HepG2 (cell line): ENCODE measurements at regions not wholly inside any gene's neighbourhood (a gene's known extent, or its start where the extent isn't known, plus 50 kb on each side); places are given as distances from the start of the nearest gene placed in this dataset.

Source experiments
- ATAC-seq: fragments of 200-7000 bp; cut with Tn5 transposase; 3 replicates; pipeline ENCODE4 v1.9.1; 2020; ENCODE audit warnings: mild to moderate bottlenecking, moderate library complexity
- BruUV-seq: library from RNA; stranded (reverse); fragments of 400-500 nt; replicated peaks from 2 replicates; lab custom pipeline; 2021; lab: Mats Ljungman, UMichigan
- CTCF ChIA-PET: fragments of 300-600 bp; formaldehyde crosslinking; extraction: SDS; loops from one replicate; lab custom pipeline; 2021; ENCODE audit warnings: low total read pairs, inconsistent platforms, low intra/inter-chr PET ratio; lab: Yijun Ruan, JAX
- POLR2A ChIA-PET: fragments of 350-600 bp; sonication (Branson Sonifier 250); formaldehyde crosslinking; loops from one replicate; lab custom pipeline; 2020; ENCODE audit warnings: antibody characterized with exemption, inconsistent platforms; lab: Yijun Ruan, JAX
- DNase-seq: peaks from one replicate; pipeline ENCODE4 v3.0.0-alpha.2; 2015; ENCODE audit warnings: low spot score
- FAIRE-seq: peaks from 3 replicates; lab custom pipeline; 2011; peaks lifted over from hg19 to GRCh38; lab: Jason Lieb, UNC
- H2AFZ ChIP-seq: one replicate; pipeline ENCODE4 v1.6.1; 2011; ENCODE audit warnings: low read length, inconsistent platforms
- H3K27ac ChIP-seq: fragments of 300-600 bp; 3 replicates; pipeline ENCODE4 v1.8.0; 2011; ENCODE audit warnings: mixed run types, mild to moderate bottlenecking, mixed read lengths, low read length, inconsistent platforms; ENCODE audit not compliant: insufficient read depth; ENCODE audit errors: extremely low read length
- H3K27me3 ChIP-seq, 2 experiments: fragments of 200-600 bp in 1 of 2; 2 replicates in 1 of 2; 3 replicates in 1 of 2; pipeline versions ENCODE4 v1.6.0 to v1.8.0; 2011; ENCODE audit warnings: low read length in 2 of 2, mild to moderate bottlenecking in 2 of 2, moderate library complexity in 2 of 2, inconsistent platforms in 1 of 2; ENCODE audit not compliant: insufficient read depth in 2 of 2, control insufficient read depth in 1 of 2
- H3K36me3 ChIP-seq, 2 experiments: fragments of 200-600 bp in 1 of 2; replicated peaks in 1 of 2; 2 replicates in 1 of 2; 3 replicates in 1 of 2; pipeline versions ENCODE4 v1.5.1 to v1.8.0; 2011; ENCODE audit warnings: low read length in 2 of 2, inconsistent platforms in 1 of 2; ENCODE audit not compliant: insufficient read depth in 2 of 2, control insufficient read depth in 1 of 2
- H3K4me1 ChIP-seq: 2 replicates; pipeline ENCODE4 v1.5.1; 2012; ENCODE audit warnings: low read length, inconsistent platforms; ENCODE audit not compliant: insufficient read depth
- H3K4me2 ChIP-seq: 2 replicates; pipeline ENCODE4 v1.6.0; 2011; ENCODE audit warnings: low read depth, low read length, inconsistent platforms
- H3K4me3 ChIP-seq, 3 experiments: fragments of 200-600 bp in 1 of 3; sonication (generic), shearing (Covaris generic) in 1 of 3; replicated peaks in 1 of 3; 2 replicates each; pipeline ENCODE4 v1.5.1; 2011 to 2016; ENCODE audit warnings: low read length in 3 of 3, inconsistent platforms in 2 of 3, low read depth in 2 of 3, mild to moderate bottlenecking in 2 of 3, control low read depth in 1 of 3, mixed read lengths in 1 of 3; ENCODE audit not compliant: insufficient read depth in 1 of 3
- H3K79me2 ChIP-seq: one replicate; pipeline ENCODE4 v1.6.1; 2011; ENCODE audit warnings: low read length, inconsistent platforms; ENCODE audit not compliant: insufficient read depth
- H3K9ac ChIP-seq: 2 replicates; pipeline ENCODE4 v1.6.0; 2011; ENCODE audit warnings: mild to moderate bottlenecking, low read depth, low read length, inconsistent platforms; ENCODE audit not compliant: insufficient read depth
- H3K9me3 ChIP-seq: 2 replicates; pipeline ENCODE4 v1.5.1; 2012; ENCODE audit warnings: mild to moderate bottlenecking, low read length
- H4K20me1 ChIP-seq: 2 replicates; pipeline ENCODE4 v1.6.0; 2011; ENCODE audit warnings: inconsistent platforms, mild to moderate bottlenecking, low read length, moderate library complexity; ENCODE audit not compliant: insufficient read depth
- AHR ChIP-seq: IDR thresholded peaks from 2 replicates; pipeline ENCODE4 v1.6.1; 2018; ENCODE audit warnings: missing genetic modification reagents, missing compliant biosample characterization
- ARID3A ChIP-seq: IDR thresholded peaks from 2 replicates; pipeline ENCODE4 v1.6.1; 2012; ENCODE audit warnings: low read depth, low read length, improper control_type of control experiment
- ATF7 ChIP-seq, 2 experiments: fragments of 450-650 bp in 1 of 2; sonication (generic) in 1 of 2; formaldehyde crosslinking in 1 of 2; IDR thresholded peaks; 2 replicates each; pipeline versions ENCODE4 v1.4.0 to v1.6.1; 2016 to 2020; ENCODE audit warnings: antibody characterized with exemption in 1 of 2, mild to moderate bottlenecking in 1 of 2, missing genetic modification reagents in 1 of 2
- FLYWCH1 ChIP-seq: sonication (generic); formaldehyde crosslinking; IDR thresholded peaks from 2 replicates; pipeline ENCODE4 v1.8.1; 2023; ENCODE audit warnings: mild to moderate bottlenecking, missing genetic modification reagents
- HNRNPUL1 ChIP-seq: fragments of 200-400 bp; formaldehyde crosslinking; IDR thresholded peaks from 2 replicates; pipeline ENCODE4 v1.6.1; 2017; ENCODE audit warnings: low read depth, mild to moderate bottlenecking, low read length, moderate library complexity
- KLF16 ChIP-seq, 2 experiments: sonication (generic) in 1 of 2; formaldehyde crosslinking in 1 of 2; IDR thresholded peaks; 2 replicates each; pipeline versions ENCODE4 v1.6.1 to v1.8.0; 2016 to 2023; ENCODE audit warnings: missing genetic modification reagents in 2 of 2, missing compliant biosample characterization in 1 of 2
- MATR3 ChIP-seq: sonication (generic); formaldehyde crosslinking; IDR thresholded peaks from 2 replicates; pipeline ENCODE4 v1.4.0; 2020; ENCODE audit warnings: missing genetic modification reagents
- MIER2 ChIP-seq: IDR thresholded peaks from 2 replicates; pipeline ENCODE4 v1.6.1; 2016; ENCODE audit warnings: missing biosample characterization, missing genetic modification reagents
- SRF ChIP-seq: IDR thresholded peaks from 2 replicates; pipeline ENCODE4 v1.6.1; 2011; ENCODE audit warnings: mild to moderate bottlenecking, low read depth, low read length, moderate library complexity
- TOPORS ChIP-seq: sonication (generic); formaldehyde crosslinking; IDR thresholded peaks from 2 replicates; pipeline ENCODE4 v1.8.0; 2023; ENCODE audit warnings: mild to moderate bottlenecking, missing genetic modification reagents
- ZNF180 ChIP-seq: sonication (generic); formaldehyde crosslinking; IDR thresholded peaks from 2 replicates; pipeline ENCODE4 v1.4.0; 2020; ENCODE audit warnings: low read depth, missing genetic modification reagents, borderline replicate concordance
- ZNF30 ChIP-seq: sonication (generic); formaldehyde crosslinking; IDR thresholded peaks from 2 replicates; pipeline ENCODE4 v1.5.0; 2020; ENCODE audit warnings: mild to moderate bottlenecking, missing genetic modification reagents
- ZNF567 ChIP-seq: sonication (generic); formaldehyde crosslinking; IDR thresholded peaks from 2 replicates; pipeline ENCODE4 v1.8.1; 2023; ENCODE audit warnings: mild to moderate bottlenecking, missing genetic modification reagents, borderline replicate concordance
- ZNF761 ChIP-seq: sonication (generic); formaldehyde crosslinking; conservative IDR thresholded peaks from 2 replicates; pipeline ENCODE4 v1.4.0; 2020; ENCODE audit warnings: mild to moderate bottlenecking, missing genetic modification reagents
- ZZZ3 ChIP-seq: sonication (generic); formaldehyde crosslinking; IDR thresholded peaks from 2 replicates; pipeline ENCODE4 v1.4.0; 2020; ENCODE audit warnings: missing genetic modification reagents, mild to moderate bottlenecking, borderline replicate concordance
- WGBS: methylation state at CpG from one replicate; pipeline ENCODE4 v1.1.6; 2017; ENCODE audit warnings: low lambda C conversion rate; 5-methylcytosine and 5-hydroxymethylcytosine counted together
- in situ Hi-C: cut with HindIII; loops from 2 replicates; pipeline ENCODE4 v1.10.0; 2017; ENCODE audit warnings: low pct_unique_long_range_greater_than_20kb; ENCODE audit not compliant: extremely low pct_ligation_motif_present
- intact Hi-C: fragments of 100-400 bp; cut with micrococcal nuclease; formaldehyde crosslinking; loops from one replicate; pipeline ENCODE4 v1.10.0; 2022; ENCODE audit not compliant: unreplicated experiment
- TF ChIP-seq, protein P1 (sequence below): sonication (generic); formaldehyde crosslinking; IDR thresholded peaks from 2 replicates; pipeline ENCODE4 v1.4.0; 2020; ENCODE audit warnings: mild to moderate bottlenecking, missing genetic modification reagents

DNA sequence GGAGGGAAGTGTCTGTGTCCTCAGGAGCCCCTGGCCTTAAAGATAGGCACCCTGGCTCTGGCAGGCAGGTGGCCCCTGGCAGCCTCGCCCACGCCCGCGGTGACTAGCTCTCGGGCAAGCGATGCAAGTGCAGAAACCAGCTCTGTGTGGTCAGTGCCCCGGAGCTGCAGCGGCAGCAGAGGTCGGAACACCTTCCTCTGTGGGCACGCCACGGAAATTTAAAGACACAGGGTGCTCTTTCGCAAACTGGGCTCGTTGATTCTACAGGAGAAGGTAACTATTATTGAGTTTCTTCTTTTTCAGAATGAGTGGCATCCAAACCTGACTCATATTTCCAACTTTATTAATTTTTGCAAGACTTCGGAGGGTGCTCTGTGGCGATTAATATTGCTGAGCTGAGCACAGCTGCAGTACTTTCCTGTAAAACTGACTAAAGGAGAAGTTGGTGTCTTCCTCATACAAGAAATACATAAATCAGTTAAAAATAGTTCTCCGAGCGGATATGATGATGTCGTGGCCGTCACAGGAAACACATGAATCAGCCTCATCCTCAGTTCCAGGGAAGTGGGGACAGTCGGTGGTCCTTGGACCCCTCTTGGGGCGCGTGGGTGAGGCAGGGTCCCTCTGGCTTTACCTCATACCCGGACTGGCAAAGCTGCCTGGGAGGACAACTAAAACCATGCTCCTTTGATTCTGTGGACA lies 120.2 kb downstream of the METRNL start:
- H3K36me3 ChIP-seq = no peaks in the 10 kb centered on the region
- no peak for DNase-seq
- no peak overlapping the region for H3K9ac ChIP-seq
- ChIA-PET POLR2A (no interaction called here), CTCF (no interaction called here)
- no peaks in the 10 kb centered on the region for H3K9me3 ChIP-seq
- FAIRE-seq = no peak
- no peak for ATAC-seq
- TF ChIP-seq TOPORS (CRISPR knock-in tag) = no peak
- no peak for TF ChIP-seq ZNF180 (CRISPR knock-in tag)
- TF ChIP-seq, protein P1, sequence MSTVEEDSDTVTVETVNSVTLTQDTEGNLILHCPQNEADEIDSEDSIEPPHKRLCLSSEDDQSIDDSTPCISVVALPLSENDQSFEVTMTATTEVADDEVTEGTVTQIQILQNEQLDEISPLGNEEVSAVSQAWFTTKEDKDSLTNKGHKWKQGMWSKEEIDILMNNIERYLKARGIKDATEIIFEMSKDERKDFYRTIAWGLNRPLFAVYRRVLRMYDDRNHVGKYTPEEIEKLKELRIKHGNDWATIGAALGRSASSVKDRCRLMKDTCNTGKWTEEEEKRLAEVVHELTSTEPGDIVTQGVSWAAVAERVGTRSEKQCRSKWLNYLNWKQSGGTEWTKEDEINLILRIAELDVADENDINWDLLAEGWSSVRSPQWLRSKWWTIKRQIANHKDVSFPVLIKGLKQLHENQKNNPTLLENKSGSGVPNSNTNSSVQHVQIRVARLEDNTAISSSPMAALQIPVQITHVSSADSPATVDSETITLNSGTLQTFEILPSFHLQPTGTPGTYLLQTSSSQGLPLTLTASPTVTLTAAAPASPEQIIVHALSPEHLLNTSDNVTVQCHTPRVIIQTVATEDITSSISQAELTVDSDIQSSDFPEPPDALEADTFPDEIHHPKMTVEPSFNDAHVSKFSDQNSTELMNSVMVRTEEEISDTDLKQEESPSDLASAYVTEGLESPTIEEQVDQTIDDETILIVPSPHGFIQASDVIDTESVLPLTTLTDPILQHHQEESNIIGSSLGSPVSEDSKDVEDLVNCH (CRISPR knock-in tag) = no peak
- no peak for TF ChIP-seq AHR
- no peak for TF ChIP-seq SRF
- TF ChIP-seq MIER2 (CRISPR knock-in tag) = no peak
- no peak for TF ChIP-seq ARID3A
- no peak for TF ChIP-seq ZNF30 (CRISPR knock-in tag)
- TF ChIP-seq FLYWCH1 = no peak
- TF ChIP-seq KLF16 (CRISPR knock-in tag; IDR thresholded peaks at IDR 0.05) = no peak
- TF ChIP-seq ZNF761 (CRISPR knock-in tag) = no peak
- no peak for TF ChIP-seq ZNF567
- TF ChIP-seq MATR3 (CRISPR knock-in tag) = no peak
- no peak for TF ChIP-seq ATF7 (IDR thresholded peaks at IDR 0.05)
- TF ChIP-seq ATF7 (CRISPR knock-in tag; IDR thresholded peaks at IDR 0.05) = no peak
- no peak for TF ChIP-seq ZZZ3 (CRISPR knock-in tag)
- TF ChIP-seq HNRNPUL1 = no peak
- peaks cover 12 to 67% of the 10 kb centered on the region in 2 experiments for H3K27me3 ChIP-seq
- peaks cover 6% of the 10 kb centered on the region; the same call in 1 of the 2 replicates for H4K20me1 ChIP-seq
- no peak overlapping the region for H3K27ac ChIP-seq
- no peaks in the 10 kb centered on the region for H3K79me2 ChIP-seq
- intact Hi-C loops = no loop called here
- H2AFZ ChIP-seq = no peak overlapping the region
- 36% methylated on average over 16 of the region's 23 CpGs for WGBS
- peaks cover 15% of the 10 kb centered on the region for H3K4me1 ChIP-seq
- H3K4me3 ChIP-seq = no peak overlapping the region
- no peak overlapping the region for H3K4me2 ChIP-seq
- in situ Hi-C loops = no loop called here
- no TSS peak for BruUV-seq
